SH-SY5Y (cell line): ENCODE measurements at regions not wholly inside any gene's neighbourhood (a gene's known extent, or its start where the extent isn't known, plus 50 kb on each side); places are given as distances from the start of the nearest gene placed in this dataset.

Source experiments
- GATA2 ChIP-seq: IDR thresholded peaks from 2 replicates; pipeline ENCODE4 v1.6.1; 2011; ENCODE audit warnings: mild to moderate bottlenecking, low read depth, low read length
- GATA3 ChIP-seq: IDR thresholded peaks from 2 replicates; pipeline ENCODE4 v1.6.1; 2011; ENCODE audit warnings: low read depth, mild to moderate bottlenecking, low read length, moderate library complexity

GRCh38 chr3:16050641-16051467, 123.6 kb upstream of the GALNT15 start:
- no peak for TF ChIP-seq GATA3
- no peak for TF ChIP-seq GATA2
